ENCODE measurements at regions not wholly inside any gene's neighbourhood (a gene's known extent, or its start where the extent isn't known, plus 50 kb on each side); places are given as distances from the start of the nearest gene placed in this dataset.

- TF ChIP-seq POLR2A (IDR thresholded peaks at IDR 0.05) (no peak), CTCF (IDR thresholded peaks at IDR 0.05) (no peak)
Observed at GRCh38 chr9:109910671-109911518, 130.9 kb downstream of the PALM2AKAP2 start.

Data from testis (tissue), 2 donors.